ENCODE measurements at regions not wholly inside any gene's neighbourhood (a gene's known extent, or its start where the extent isn't known, plus 50 kb on each side); places are given as distances from the start of the nearest gene placed in this dataset.
"Not testable (repeated sequence)": the region's sequence is repeated elsewhere in the genome, so short reads cannot be mapped to it uniquely, and the experiment has no call there.

DNA sequence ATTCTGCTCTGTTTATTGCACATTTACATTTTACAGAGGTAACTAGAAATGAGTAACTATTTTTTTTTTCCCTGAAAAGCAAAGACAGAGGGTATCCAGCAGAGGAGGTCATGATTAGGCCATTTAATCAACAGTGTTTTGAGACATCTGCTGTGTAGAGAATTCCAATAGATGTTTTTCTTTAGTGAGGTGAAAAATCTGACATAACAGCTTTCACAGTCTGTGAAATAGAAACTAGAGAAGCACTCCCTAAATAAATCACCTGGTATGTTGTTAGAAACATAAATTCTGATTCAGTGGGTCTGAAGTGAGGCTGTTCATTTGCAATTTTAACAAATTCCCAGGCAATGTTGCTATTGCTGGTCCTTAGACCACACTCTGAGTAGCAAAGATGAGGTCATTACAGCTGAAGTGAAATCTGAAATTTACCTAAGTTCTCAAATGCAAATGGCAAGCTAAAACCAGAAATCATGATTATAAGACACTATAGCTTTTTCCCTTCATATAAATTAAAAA is 329.2 kb upstream of the LRRC3B start:
- no peak overlapping the region for H3K4me3 ChIP-seq (replicated peaks; ENCODE audit: low read depth, low read length)
- TF ChIP-seq, protein P1, sequence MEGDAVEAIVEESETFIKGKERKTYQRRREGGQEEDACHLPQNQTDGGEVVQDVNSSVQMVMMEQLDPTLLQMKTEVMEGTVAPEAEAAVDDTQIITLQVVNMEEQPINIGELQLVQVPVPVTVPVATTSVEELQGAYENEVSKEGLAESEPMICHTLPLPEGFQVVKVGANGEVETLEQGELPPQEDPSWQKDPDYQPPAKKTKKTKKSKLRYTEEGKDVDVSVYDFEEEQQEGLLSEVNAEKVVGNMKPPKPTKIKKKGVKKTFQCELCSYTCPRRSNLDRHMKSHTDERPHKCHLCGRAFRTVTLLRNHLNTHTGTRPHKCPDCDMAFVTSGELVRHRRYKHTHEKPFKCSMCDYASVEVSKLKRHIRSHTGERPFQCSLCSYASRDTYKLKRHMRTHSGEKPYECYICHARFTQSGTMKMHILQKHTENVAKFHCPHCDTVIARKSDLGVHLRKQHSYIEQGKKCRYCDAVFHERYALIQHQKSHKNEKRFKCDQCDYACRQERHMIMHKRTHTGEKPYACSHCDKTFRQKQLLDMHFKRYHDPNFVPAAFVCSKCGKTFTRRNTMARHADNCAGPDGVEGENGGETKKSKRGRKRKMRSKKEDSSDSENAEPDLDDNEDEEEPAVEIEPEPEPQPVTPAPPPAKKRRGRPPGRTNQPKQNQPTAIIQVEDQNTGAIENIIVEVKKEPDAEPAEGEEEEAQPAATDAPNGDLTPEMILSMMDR (IDR thresholded peaks at IDR 0.05; ENCODE audit: low read depth, low read length, missing control alignments), result no peak
- no peak for DNase-seq (ENCODE audit: extremely low read depth, low read depth)

DNA sequence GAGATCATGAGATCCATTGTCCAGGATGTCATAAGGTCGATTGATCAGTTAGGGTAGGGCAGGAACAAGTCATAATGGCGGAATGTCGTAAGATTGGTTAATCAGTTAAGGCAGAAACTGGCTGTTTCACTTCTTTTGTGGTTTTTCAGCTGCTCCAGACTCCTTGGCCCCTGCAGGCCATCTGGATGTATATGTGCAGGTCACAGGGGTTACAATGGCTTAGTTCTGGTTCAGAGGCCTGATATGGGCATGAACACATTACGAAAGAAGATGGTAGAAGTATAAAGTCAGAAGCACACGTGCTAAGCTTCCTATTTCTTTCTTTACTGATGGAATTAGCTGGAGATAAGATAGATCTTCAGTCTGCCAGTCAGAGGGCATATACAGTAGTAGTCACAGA is 315.4 kb upstream of the LRRC3B start:
- no peak for DNase-seq (ENCODE audit: extremely low read depth, low read depth)
- H3K4me3 ChIP-seq (replicated peaks; ENCODE audit: low read depth, low read length), result no peak overlapping the region
- TF ChIP-seq, protein P1 (IDR thresholded peaks at IDR 0.05; ENCODE audit: low read depth, low read length, missing control alignments), result no peak

DNA sequence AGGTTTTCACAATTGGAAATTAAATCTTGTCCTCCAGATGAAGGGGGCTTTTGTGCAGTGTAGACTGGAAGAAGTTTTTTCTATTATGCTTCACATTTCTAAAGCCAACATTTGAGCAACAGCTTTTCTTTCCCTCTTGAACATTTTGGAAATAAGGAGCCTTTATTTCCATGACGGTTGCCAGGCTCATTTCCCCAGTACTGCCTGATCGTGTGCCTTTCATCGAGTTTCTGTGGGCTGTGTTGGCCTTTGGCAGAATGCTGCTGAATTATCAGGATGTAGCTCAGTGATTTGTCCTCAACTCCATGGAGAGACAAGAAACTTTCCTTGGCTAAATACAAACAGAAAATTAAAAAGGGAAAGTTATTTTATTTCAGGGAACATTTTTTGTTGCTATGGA is 314.8 kb upstream of the LRRC3B start:
- TF ChIP-seq, protein P1 (IDR thresholded peaks at IDR 0.05; ENCODE audit: low read depth, low read length, missing control alignments), result no peak
- H3K4me3 ChIP-seq (replicated peaks; ENCODE audit: low read depth, low read length), result no peak overlapping the region
- no peak for DNase-seq (ENCODE audit: extremely low read depth, low read depth)

DNA sequence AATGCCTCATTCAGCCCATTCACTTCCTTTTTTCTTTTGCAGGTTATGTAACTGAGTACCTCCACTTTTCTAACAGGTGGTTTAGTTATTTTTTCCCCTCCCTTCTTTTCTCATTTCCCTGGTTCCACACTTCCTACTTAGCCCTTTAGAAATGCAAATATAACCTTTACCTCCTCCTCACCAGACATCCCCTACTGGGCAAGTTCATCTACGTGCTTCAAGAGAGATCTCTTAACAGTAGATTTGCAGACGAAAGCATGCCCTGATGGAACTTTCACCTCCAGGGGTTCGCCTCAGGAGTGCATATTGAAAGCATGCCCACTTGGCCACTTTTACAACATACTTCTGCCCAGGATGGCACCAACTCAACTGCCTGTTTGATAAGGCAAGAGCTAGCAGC is 314.1 kb upstream of the LRRC3B start:
- no peak overlapping the region for H3K4me3 ChIP-seq (replicated peaks; ENCODE audit: low read depth, low read length)
- DNase-seq (ENCODE audit: extremely low read depth, low read depth), result no peak
- TF ChIP-seq, protein P1 (IDR thresholded peaks at IDR 0.05; ENCODE audit: low read depth, low read length, missing control alignments), result no peak

DNA sequence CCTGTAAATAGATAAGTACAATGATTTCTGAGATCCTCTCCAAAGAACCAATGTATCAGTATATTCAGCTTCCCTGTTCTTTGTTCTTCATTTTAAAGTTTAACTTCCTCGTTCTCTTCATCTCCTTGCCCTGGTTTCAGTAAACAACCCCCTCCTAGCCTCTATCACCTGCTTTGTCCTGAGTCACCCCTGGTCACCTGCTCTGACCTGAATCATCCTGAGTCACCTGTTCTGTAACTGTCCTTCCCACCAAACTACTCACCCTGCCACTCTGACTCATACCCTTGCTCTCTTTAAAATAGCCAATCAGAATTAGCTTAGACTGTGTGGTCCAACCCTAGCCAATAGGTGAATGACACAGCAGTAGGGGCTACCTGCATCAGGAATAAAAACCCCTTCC is 313.0 kb upstream of the LRRC3B start:
- DNase-seq (ENCODE audit: extremely low read depth, low read depth); H3K4me3 ChIP-seq (replicated peaks; ENCODE audit: low read depth, low read length): not testable (repeated sequence)

DNA sequence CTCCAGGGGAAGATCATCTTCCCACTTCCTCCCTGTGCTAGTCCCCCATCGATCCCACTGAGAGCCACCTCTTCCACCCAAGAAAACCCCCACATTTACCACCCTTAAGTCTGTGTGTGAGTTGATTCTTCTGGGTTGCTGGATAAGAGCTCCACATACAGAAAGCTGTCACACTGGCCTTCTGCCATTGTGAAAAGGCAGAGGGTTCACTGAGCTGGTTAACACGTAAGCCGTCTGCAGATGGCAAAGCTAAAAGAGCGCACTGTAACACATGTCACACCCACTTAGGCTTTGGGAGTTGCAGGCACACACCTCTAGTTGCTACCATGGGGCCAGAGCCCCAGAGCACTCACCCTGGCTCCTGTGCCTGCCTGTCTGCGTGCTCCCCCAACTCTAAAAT is 309.8 kb upstream of the LRRC3B start:
- TF ChIP-seq, protein P1 (IDR thresholded peaks at IDR 0.05; ENCODE audit: low read depth, low read length, missing control alignments), result no peak
- no peak overlapping the region for H3K4me3 ChIP-seq (replicated peaks; ENCODE audit: low read depth, low read length)
- no peak for DNase-seq (ENCODE audit: extremely low read depth, low read depth)

DNA sequence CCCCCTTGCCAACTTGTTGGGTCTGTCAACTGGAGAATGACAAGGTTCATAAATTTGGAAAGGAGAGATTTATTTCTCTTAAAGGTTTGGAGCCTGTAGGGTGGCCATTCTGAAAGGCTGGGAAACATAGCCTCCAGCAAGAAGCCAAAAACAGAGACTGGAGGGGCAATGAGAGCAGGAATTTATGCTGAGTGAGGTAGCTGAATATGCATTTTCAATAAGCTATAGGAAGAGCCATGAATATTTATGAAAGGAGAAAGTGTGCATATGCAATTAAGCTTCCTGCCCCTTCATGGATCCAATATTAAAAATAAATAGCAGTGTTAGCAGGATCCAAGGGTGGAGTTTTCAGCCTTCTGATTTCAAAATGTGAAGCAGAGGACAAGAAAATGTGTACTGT is 306.1 kb upstream of the LRRC3B start:
- no peak for DNase-seq (ENCODE audit: extremely low read depth, low read depth)
- H3K4me3 ChIP-seq (replicated peaks; ENCODE audit: low read depth, low read length), result no peak overlapping the region
- TF ChIP-seq, protein P1 (IDR thresholded peaks at IDR 0.05; ENCODE audit: low read depth, low read length, missing control alignments), result no peak

DNA sequence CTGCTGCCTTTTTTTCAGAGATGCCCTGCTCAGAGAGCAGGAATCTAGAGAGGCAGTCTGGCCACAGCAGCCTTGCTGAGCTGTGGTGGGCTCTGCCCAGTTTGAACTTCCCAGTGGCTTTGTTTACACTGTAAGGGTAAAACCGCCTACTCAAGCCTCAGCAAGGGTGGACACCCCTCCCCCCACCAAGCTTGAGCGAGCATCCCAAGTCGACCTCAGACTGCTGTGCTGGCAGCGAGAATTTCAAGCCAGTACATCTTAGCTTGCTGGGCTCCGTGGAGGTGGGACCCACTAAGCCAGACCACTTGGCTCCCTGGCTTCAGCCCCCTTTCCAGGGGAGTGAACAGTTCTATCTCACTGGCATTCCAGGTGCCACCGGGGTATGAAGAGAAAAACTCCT is 298.8 kb upstream of the LRRC3B start:
- not testable (repeated sequence) for DNase-seq (ENCODE audit: extremely low read depth, low read depth); H3K4me3 ChIP-seq (replicated peaks; ENCODE audit: low read depth, low read length)
